Esophagus muscularis mucosa (tissue), 4 donors: ENCODE measurements at regions not wholly inside any gene's neighbourhood (a gene's known extent, or its start where the extent isn't known, plus 50 kb on each side); places are given as distances from the start of the nearest gene placed in this dataset.

ENCODE experiments used
- DNase-seq: peaks from one replicate; pipeline ENCODE4 v3.0.0-alpha.2; 2017; ENCODE audit errors: extremely low spot score
- H3K27ac ChIP-seq, 4 donors: fragments of 200-600 bp; sonication (generic); replicated peaks in 1 of 4; 1 replicate in 3 of 4; 2 replicates in 1 of 4; pipeline ENCODE4 v1.5.1; 2016 to 2019; ENCODE audit warnings: mild to moderate bottlenecking in 1 of 4
- H3K27me3 ChIP-seq, 4 donors: fragments of 200-600 bp; sonication (generic); one replicate each; pipeline versions ENCODE4 v1.5.1 to v1.6.0; 2016 to 2019
- H3K36me3 ChIP-seq, 4 donors: fragments of 200-600 bp; sonication (generic); one replicate each; pipeline ENCODE4 v1.5.1; 2016 to 2019
- H3K4me1 ChIP-seq, 4 donors: fragments of 200-600 bp; sonication (generic); one replicate each; pipeline ENCODE4 v1.5.1; 2016 to 2019
- H3K4me3 ChIP-seq, 4 donors: fragments of 200-600 bp; sonication (generic); 1 replicate in 2 of 4; 2 replicates in 2 of 4; pipeline ENCODE4 v1.5.1; 2016 to 2019; ENCODE audit warnings: mild to moderate bottlenecking in 4 of 4, moderate library complexity in 1 of 4
- H3K9me3 ChIP-seq, 4 donors: fragments of 200-600 bp; sonication (generic); 1 replicate in 3 of 4; 2 replicates in 1 of 4; pipeline ENCODE4 v1.5.1; 2016 to 2019
- CTCF ChIP-seq, 3 experiments: fragments of 200-600 bp in 2 of 3; fragments of 450-650 bp in 1 of 3; sonication (generic) in 2 of 3; IDR thresholded peaks; one replicate each; pipeline ENCODE4 v1.5.1; 2017 to 2019; ENCODE audit warnings: antibody characterized with exemption in 3 of 3, mild to moderate bottlenecking in 2 of 3, moderate library complexity in 1 of 3
- EP300 ChIP-seq: sonication (generic); formaldehyde crosslinking; IDR thresholded peaks from one replicate; pipeline ENCODE4 v1.6.1; 2017; ENCODE audit warnings: antibody characterized with exemption
- POLR2A ChIP-seq: fragments of 450-650 bp; IDR thresholded peaks from one replicate; pipeline ENCODE4 v1.6.1; 2017; ENCODE audit warnings: antibody characterized with exemption, moderate library complexity, mild to moderate bottlenecking, low read depth
- POLR2AphosphoS5 ChIP-seq, 2 donors: sonication (generic); formaldehyde crosslinking; IDR thresholded peaks; one replicate each; pipeline ENCODE4 v1.6.1; 2017; ENCODE audit warnings: antibody characterized with exemption in 2 of 2
- WGBS: methylation state at CpG from one replicate; pipeline ENCODE4 v1.1.5; 2018; 5-methylcytosine and 5-hydroxymethylcytosine counted together
- intact Hi-C: fragments of 100-400 bp; cut with DNase I; formaldehyde crosslinking; loops from one replicate; pipeline ENCODE4 v1.15.1; 2023

GRCh38 chr5:160486573-160486972 lies 64.9 kb downstream of the PTTG1 start:
- TF ChIP-seq EP300 (no peak), POLR2A (no peak), POLR2AphosphoS5 (IDR thresholded peaks at IDR 0.05) (no peak), CTCF (IDR thresholded peaks at IDR 0.05) (no peak)
- no peaks in the 10 kb centered on the region for H3K36me3 ChIP-seq
- H3K4me1 ChIP-seq = no peaks in the 10 kb centered on the region
- intact Hi-C loops = no loop called here
- no peak overlapping the region for H3K4me3 ChIP-seq
- no peaks in the 10 kb centered on the region for H3K27me3 ChIP-seq
- H3K9me3 ChIP-seq = no peaks in the 10 kb centered on the region
- DNase-seq = no peak
- H3K27ac ChIP-seq = no peak overlapping the region
- 89% methylated on average over 7 of the region's 7 CpGs for WGBS

- 74% methylated on average over 6 of the region's 6 CpGs for WGBS
- H3K27me3 ChIP-seq = peaks cover 0 to 4% (median 0%) of the 10 kb centered on the region in 4 donors
- no peaks in the 10 kb centered on the region for H3K4me1 ChIP-seq
- H3K27ac ChIP-seq = no peak overlapping the region
- H3K36me3 ChIP-seq = no peaks in the 10 kb centered on the region
- intact Hi-C loops = no loop called here
- DNase-seq = no peak
- no peak for TF ChIP-seq POLR2AphosphoS5 (IDR thresholded peaks at IDR 0.05)
- no peaks in the 10 kb centered on the region for H3K9me3 ChIP-seq
- H3K4me3 ChIP-seq = no peak overlapping the region
These were observed 67.0 kb downstream of the PTTG1 start for GRCh38 chr5:160488394-160489325.

- Histone ChIP-seq H3K4me1 (no peaks in the 10 kb centered on the region), H3K36me3 (no peaks in the 10 kb centered on the region), H3K9me3 (no peaks in the 10 kb centered on the region), H3K27me3 (peaks cover 0 to 9% (median 0%) of the 10 kb centered on the region in 4 donors), H3K27ac (no peak overlapping the region), H3K4me3 (no peak overlapping the region)
- no peak for DNase-seq
- no peak for TF ChIP-seq POLR2A
- no peak for TF ChIP-seq POLR2AphosphoS5 (IDR thresholded peaks at IDR 0.05)
- TF ChIP-seq EP300 = no peak
- no peak for TF ChIP-seq CTCF (IDR thresholded peaks at IDR 0.05)
- WGBS = 89% methylated on average over 1 of the region's 1 CpG
- intact Hi-C loops = no loop called here
These were observed 69.8 kb downstream of the PTTG1 start for GRCh38 chr5:160491438-160491837.

GRCh38 chr5:160492565-160492964 lies 70.9 kb downstream of the PTTG1 start:
- WGBS = 65% methylated on average over 1 of the region's 1 CpG
- H3K9me3 ChIP-seq = no peaks in the 10 kb centered on the region
- no peak overlapping the region for H3K4me3 ChIP-seq
- no peaks in the 10 kb centered on the region for H3K36me3 ChIP-seq
- no peak for TF ChIP-seq POLR2A
- no peak for TF ChIP-seq EP300
- no peak for TF ChIP-seq CTCF (IDR thresholded peaks at IDR 0.05)
- no peak for TF ChIP-seq POLR2AphosphoS5 (IDR thresholded peaks at IDR 0.05)
- H3K27me3 ChIP-seq = peaks cover 0 to 9% (median 0%) of the 10 kb centered on the region in 4 donors
- H3K27ac ChIP-seq = no peak overlapping the region
- intact Hi-C loops = no loop called here
- no peaks in the 10 kb centered on the region for H3K4me1 ChIP-seq
- no peak for DNase-seq

- TF ChIP-seq POLR2AphosphoS5 (IDR thresholded peaks at IDR 0.05) (no peak), POLR2A (no peak), CTCF (IDR thresholded peaks at IDR 0.05) (no peak), EP300 (no peak)
- H3K4me3 ChIP-seq = no peak overlapping the region
- 55% methylated on average over 2 of the region's 2 CpGs for WGBS
- DNase-seq = no peak
- H3K4me1 ChIP-seq = no peaks in the 10 kb centered on the region
- intact Hi-C loops = no loop called here
- H3K36me3 ChIP-seq = no peaks in the 10 kb centered on the region
- peaks cover 0 to 9% (median 0%) of the 10 kb centered on the region in 4 donors for H3K27me3 ChIP-seq
- H3K27ac ChIP-seq = no peak overlapping the region
- H3K9me3 ChIP-seq = no peaks in the 10 kb centered on the region
These were observed 72.2 kb downstream of the PTTG1 start for GRCh38 chr5:160493806-160494338.
